Endothelial cell of umbilical vein (primary cell): ENCODE measurements at regions not wholly inside any gene's neighbourhood (a gene's known extent, or its start where the extent isn't known, plus 50 kb on each side); places are given as distances from the start of the nearest gene placed in this dataset.

Experiments used
- BruUV-seq: library from RNA; stranded (reverse); fragments of 400-500 nt; replicated peaks from 2 replicates; lab custom pipeline; 2021; lab: Mats Ljungman, UMichigan
- CTCF ChIA-PET: fragments of 300-600, 350-600 bp; sonication (Branson Sonifier 250); formaldehyde crosslinking; loops from one replicate; lab custom pipeline; 2021; ENCODE audit warnings: antibody characterized with exemption, inconsistent platforms; lab: Charles Lee
- POLR2A ChIA-PET: fragments of 300-600, 350-600 bp; sonication (Branson Sonifier 250); formaldehyde crosslinking; loops from one replicate; lab custom pipeline; 2021; ENCODE audit warnings: antibody characterized with exemption, inconsistent platforms; lab: Charles Lee
- DNase-seq: peaks from one replicate; pipeline ENCODE4 v3.0.0-alpha.2; 2011; ENCODE audit warnings: low read depth, low spot score
- FAIRE-seq: peaks from 2 replicates; lab custom pipeline; 2011; peaks lifted over from hg19 to GRCh38; lab: Jason Lieb, UNC
- H2AFZ ChIP-seq: 2 replicates; pipeline ENCODE4 v1.6.0; 2012; ENCODE audit warnings: low read depth, low read length, control low read depth, inconsistent platforms
- H3K27ac ChIP-seq: 2 replicates; pipeline ENCODE4 v1.5.1; 2011; ENCODE audit warnings: low read depth, mild to moderate bottlenecking, control low read depth, low read length, moderate library complexity; ENCODE audit not compliant: insufficient read depth
- H3K27me3 ChIP-seq, 2 experiments: 2 replicates each; pipeline versions ENCODE4 v1.6.0 to v1.6.1; 2011; ENCODE audit warnings: low read length in 2 of 2, mixed read lengths in 1 of 2; ENCODE audit not compliant: control insufficient read depth in 2 of 2, insufficient read depth in 2 of 2
- H3K36me3 ChIP-seq, 2 experiments: 2 replicates in 1 of 2; 3 replicates in 1 of 2; pipeline ENCODE4 v1.5.1; 2011; ENCODE audit warnings: low read length in 2 of 2, mild to moderate bottlenecking in 1 of 2, moderate library complexity in 1 of 2; ENCODE audit not compliant: control insufficient read depth in 2 of 2, insufficient read depth in 2 of 2; ENCODE audit errors: extremely low read depth in 1 of 2
- H3K4me1 ChIP-seq: 3 replicates; pipeline ENCODE4 v1.5.1; 2011; ENCODE audit warnings: mild to moderate bottlenecking, low read length; ENCODE audit not compliant: control insufficient read depth, insufficient read depth; ENCODE audit errors: extremely low read depth
- H3K4me2 ChIP-seq: 2 replicates; pipeline ENCODE4 v1.6.1; 2011; ENCODE audit warnings: low read length, control low read depth, mixed read lengths; ENCODE audit not compliant: insufficient read depth
- H3K4me3 ChIP-seq, 3 experiments: fragments of 200-600 bp in 1 of 3; sonication (generic), shearing (Covaris generic) in 1 of 3; replicated peaks in 1 of 3; 2 replicates each; pipeline ENCODE4 v1.5.1; 2011 to 2016; ENCODE audit warnings: control low read depth in 3 of 3, low read length in 3 of 3, mild to moderate bottlenecking in 2 of 3, inconsistent platforms in 1 of 3, low read depth in 1 of 3, moderate library complexity in 1 of 3; ENCODE audit not compliant: insufficient read depth in 1 of 3
- H3K79me2 ChIP-seq: 2 replicates; pipeline ENCODE4 v1.6.0; 2012; ENCODE audit warnings: low read length, inconsistent platforms; ENCODE audit not compliant: control insufficient read depth, insufficient read depth
- H3K9ac ChIP-seq: replicated peaks from 2 replicates; pipeline ENCODE3; 2011; ENCODE audit warnings: low read length, control low read depth; ENCODE audit not compliant: insufficient read depth; ENCODE audit errors: extremely low read depth
- H3K9me1 ChIP-seq: replicated peaks from 3 replicates; pipeline ENCODE4 v1.6.0; 2011; ENCODE audit warnings: mild to moderate bottlenecking, low read length; ENCODE audit not compliant: control insufficient read depth, insufficient read depth; ENCODE audit errors: extremely low read depth
- H3K9me3 ChIP-seq: replicated peaks from 2 replicates; pipeline ENCODE4 v1.5.1; 2012; ENCODE audit warnings: low read length, inconsistent platforms; ENCODE audit not compliant: control insufficient read depth, insufficient read depth
- H4K20me1 ChIP-seq: replicated peaks from 2 replicates; pipeline ENCODE3; 2011; ENCODE audit warnings: mild to moderate bottlenecking, low read length; ENCODE audit not compliant: control insufficient read depth, insufficient read depth; ENCODE audit errors: extremely low read depth
- EZH2 ChIP-seq: IDR thresholded peaks from 2 replicates; pipeline ENCODE4 v1.6.1; 2012; ENCODE audit warnings: borderline replicate concordance, low read depth, mild to moderate bottlenecking, moderate library complexity, low read length, inconsistent platforms; ENCODE audit not compliant: severe bottlenecking
- FOS ChIP-seq: IDR thresholded peaks from 2 replicates; pipeline ENCODE4 v1.6.1; 2011; ENCODE audit warnings: mild to moderate bottlenecking, low read length, moderate library complexity, borderline replicate concordance; ENCODE audit not compliant: insufficient read depth
- GATA2 ChIP-seq: IDR thresholded peaks from 2 replicates; pipeline ENCODE4 v1.7.0; 2011; ENCODE audit warnings: low read depth, mild to moderate bottlenecking, moderate library complexity, mixed read lengths, low read length; ENCODE audit not compliant: insufficient read length, insufficient read depth
- JUN ChIP-seq: IDR thresholded peaks from 2 replicates; pipeline ENCODE4 v1.6.1; 2011; ENCODE audit warnings: borderline replicate concordance, low read depth; ENCODE audit not compliant: insufficient read length, insufficient read depth
- MYC ChIP-seq: IDR thresholded peaks from one replicate; pipeline ENCODE4 v1.6.1; 2011; ENCODE audit warnings: mild to moderate bottlenecking, low read depth, low read length
- POLR2A ChIP-seq: IDR thresholded peaks from 2 replicates; pipeline ENCODE4 v1.6.1; 2012; ENCODE audit warnings: low read depth, mild to moderate bottlenecking, control low read depth, low read length
- POLR2AphosphoS5 ChIP-seq: IDR thresholded peaks from 2 replicates; pipeline ENCODE4 v1.6.1; 2012; ENCODE audit warnings: low read depth, mild to moderate bottlenecking, control low read depth, low read length, moderate library complexity; ENCODE audit not compliant: insufficient read depth
- dilution Hi-C: fragments of 300-500 bp; cut with MboI; formaldehyde crosslinking; loops from one replicate; pipeline ENCODE4 v1.15.0; 2019; ENCODE audit warnings: low sequenced_read_pairs; ENCODE audit not compliant: extremely low pct_ligation_motif_present
- intact Hi-C: fragments of 100-400 bp; cut with micrococcal nuclease; formaldehyde crosslinking; loops from one replicate; pipeline ENCODE4 v1.10.0; 2022
- TF ChIP-seq, protein P1 (sequence below), 2 donors: IDR thresholded peaks; 1 replicate in 1 of 2; 2 replicates in 1 of 2; pipeline ENCODE4 v1.5.1; 2011; ENCODE audit warnings: low read length in 2 of 2, mild to moderate bottlenecking in 2 of 2, moderate library complexity in 2 of 2, control low read depth in 1 of 2, inconsistent platforms in 1 of 2, low read depth in 1 of 2; ENCODE audit not compliant: insufficient read depth in 1 of 2; ENCODE audit errors: extremely low read depth in 1 of 2
- TF ChIP-seq, protein P2 (sequence below): IDR thresholded peaks from 2 replicates; pipeline ENCODE4 v1.6.1; 2011; ENCODE audit not compliant: insufficient read depth, insufficient read length

DNA sequence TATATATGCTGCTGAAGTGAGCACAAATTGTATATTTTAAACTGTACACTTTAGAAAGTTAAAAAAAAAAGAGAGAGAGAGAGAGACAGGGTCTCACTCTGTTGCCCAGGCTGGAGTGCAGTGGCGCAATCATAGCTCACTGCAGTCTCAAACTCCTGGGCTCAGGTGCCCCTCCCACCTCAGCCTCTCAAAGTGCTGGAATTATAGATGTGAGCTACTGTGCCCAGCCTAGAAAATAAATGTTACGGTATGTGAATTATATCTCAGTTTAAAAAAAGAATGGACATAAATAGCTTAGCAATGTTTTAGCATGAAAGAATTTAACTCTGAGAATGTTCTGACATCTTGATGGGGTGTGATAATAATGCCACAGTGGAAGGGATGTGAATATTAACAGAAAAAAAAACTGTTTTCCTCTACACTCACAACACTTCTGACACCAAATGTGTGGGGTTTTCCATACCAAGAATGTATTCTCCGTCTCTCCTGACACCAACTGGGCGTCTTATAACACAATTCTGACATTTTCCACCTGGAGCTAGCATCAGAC is 162.1 kb downstream of the PLCE1 start:
- no TSS peak for BruUV-seq
- H3K9me1 ChIP-seq = no peaks in the 10 kb centered on the region
- H2AFZ ChIP-seq = no peak overlapping the region
- FAIRE-seq (no peak), DNase-seq (no peak)
- no peak overlapping the region for H3K4me3 ChIP-seq
- H3K27me3 ChIP-seq = no peaks in the 10 kb centered on the region
- no peak overlapping the region for H3K4me2 ChIP-seq
- H3K4me1 ChIP-seq = no peaks in the 10 kb centered on the region
- H3K9me3 ChIP-seq = no peaks in the 10 kb centered on the region
- ChIA-PET POLR2A (no interaction called here), CTCF (no interaction called here)
- H4K20me1 ChIP-seq = no peaks in the 10 kb centered on the region
- TF ChIP-seq POLR2AphosphoS5 (no peak), MYC (no peak), JUN (no peak), FOS (no peak), EZH2 (no peak), GATA2 (no peak), POLR2A (no peak)
- TF ChIP-seq, protein P1, sequence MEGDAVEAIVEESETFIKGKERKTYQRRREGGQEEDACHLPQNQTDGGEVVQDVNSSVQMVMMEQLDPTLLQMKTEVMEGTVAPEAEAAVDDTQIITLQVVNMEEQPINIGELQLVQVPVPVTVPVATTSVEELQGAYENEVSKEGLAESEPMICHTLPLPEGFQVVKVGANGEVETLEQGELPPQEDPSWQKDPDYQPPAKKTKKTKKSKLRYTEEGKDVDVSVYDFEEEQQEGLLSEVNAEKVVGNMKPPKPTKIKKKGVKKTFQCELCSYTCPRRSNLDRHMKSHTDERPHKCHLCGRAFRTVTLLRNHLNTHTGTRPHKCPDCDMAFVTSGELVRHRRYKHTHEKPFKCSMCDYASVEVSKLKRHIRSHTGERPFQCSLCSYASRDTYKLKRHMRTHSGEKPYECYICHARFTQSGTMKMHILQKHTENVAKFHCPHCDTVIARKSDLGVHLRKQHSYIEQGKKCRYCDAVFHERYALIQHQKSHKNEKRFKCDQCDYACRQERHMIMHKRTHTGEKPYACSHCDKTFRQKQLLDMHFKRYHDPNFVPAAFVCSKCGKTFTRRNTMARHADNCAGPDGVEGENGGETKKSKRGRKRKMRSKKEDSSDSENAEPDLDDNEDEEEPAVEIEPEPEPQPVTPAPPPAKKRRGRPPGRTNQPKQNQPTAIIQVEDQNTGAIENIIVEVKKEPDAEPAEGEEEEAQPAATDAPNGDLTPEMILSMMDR (IDR thresholded peaks at IDR 0.05; ENCODE audit: extremely low read depth in 1 of 2, insufficient read depth in 1 of 2, low read depth in 1 of 2, low read length in 2 of 2) = no peak
- TF ChIP-seq, protein P2, sequence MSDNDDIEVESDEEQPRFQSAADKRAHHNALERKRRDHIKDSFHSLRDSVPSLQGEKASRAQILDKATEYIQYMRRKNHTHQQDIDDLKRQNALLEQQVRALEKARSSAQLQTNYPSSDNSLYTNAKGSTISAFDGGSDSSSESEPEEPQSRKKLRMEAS = no peak
- dilution Hi-C loops = no loop called here
- no peak overlapping the region for H3K27ac ChIP-seq
- no peaks in the 10 kb centered on the region for H3K36me3 ChIP-seq
- H3K79me2 ChIP-seq = no peaks in the 10 kb centered on the region
- no peak overlapping the region for H3K9ac ChIP-seq
- intact Hi-C loops = no loop called here
